ENCODE measurements at regions not wholly inside any gene's neighbourhood (a gene's known extent, or its start where the extent isn't known, plus 50 kb on each side); places are given as distances from the start of the nearest gene placed in this dataset.

- TF ChIP-seq CTCF (IDR thresholded peaks at IDR 0.05 in 2 of 3, conservative IDR thresholded peaks at IDR 0.05 in 1 of 3; ENCODE audit: borderline replicate concordance in 1 of 3, insufficient read depth in 1 of 3, low read depth in 2 of 3, low read length in 2 of 3) = no peak
- TF ChIP-seq FOSL1 (IDR thresholded peaks at IDR 0.05; ENCODE audit: low read depth) = no peak
- no peak for TF ChIP-seq TCF7L2 (IDR thresholded peaks at IDR 0.05; ENCODE audit: borderline replicate concordance, extremely low read depth, insufficient read depth, insufficient read length)
Observed at GRCh38 chr5:67379753-67380152, 183.2 kb upstream of the CD180 start (continued).

GRCh38 chr5:67378256-67378655 lies 181.7 kb upstream of the CD180 start:
- Histone ChIP-seq H3K9me3 (ENCODE audit: control insufficient read depth in 1 of 2, insufficient read depth in 1 of 2, low read depth in 1 of 2, low read length in 2 of 2) (no peaks in the 10 kb centered on the region), H3K4me3 (replicated peaks in 1 of 2; ENCODE audit: low read depth in 1 of 2, low read length in 2 of 2) (no peak overlapping the region), H3K4me2 (ENCODE audit: low read length) (no peak overlapping the region), H2AFZ (ENCODE audit: low read depth, low read length, poor library complexity, severe bottlenecking) (no peak overlapping the region), H3K36me3 (ENCODE audit: control insufficient read depth in 1 of 2, insufficient read depth in 2 of 2, low read length in 2 of 2) (no peaks in the 10 kb centered on the region), H3K27ac (ENCODE audit: low read depth, low read length) (no peak overlapping the region), H3K4me1 (ENCODE audit: control insufficient read depth in 1 of 2, insufficient read depth in 2 of 2, low read length in 2 of 2) (no peaks in the 10 kb centered on the region), H3K27me3 (ENCODE audit: insufficient read depth, low read length) (no peaks in the 10 kb centered on the region), H3K9me2 (ENCODE audit: insufficient read depth) (no peaks in the 10 kb centered on the region), H3K79me2 (ENCODE audit: insufficient read depth, low read length) (no peaks in the 10 kb centered on the region), H3K9ac (ENCODE audit: low read length) (no peak overlapping the region), H4K20me1 (ENCODE audit: insufficient read depth) (no peaks in the 10 kb centered on the region)
- no peak for DNase-seq (ENCODE audit: low read depth, low spot score)
- intact Hi-C loops (cut with micrococcal nuclease) = no loop called here
- BruUV-seq (replicated peaks) = no TSS peak
- RAD21 ChIA-PET (ENCODE audit: low non-redundant PET in 1 of 2, low total read pairs in 2 of 2, uncharacterized antibody in 2 of 2, unreplicated experiment in 2 of 2) = no interaction called here
- ATAC-seq = no peak
- POLR2A ChIA-PET = no interaction called here
- CTCF ChIA-PET = no interaction called here
- TF ChIP-seq ZNF274 (IDR thresholded peaks at IDR 0.05; ENCODE audit: low read depth, low read length) = no peak
- no peak for TF ChIP-seq TCF7L2 (IDR thresholded peaks at IDR 0.05; ENCODE audit: borderline replicate concordance, extremely low read depth, insufficient read depth, insufficient read length)
- no peak for TF ChIP-seq SIN3A (IDR thresholded peaks at IDR 0.05; ENCODE audit: low read depth)
- TF ChIP-seq POLR2AphosphoS5 (IDR thresholded peaks at IDR 0.05; ENCODE audit: low read depth, low read length) = no peak
- no peak for TF ChIP-seq ATF3 (IDR thresholded peaks at IDR 0.05)
- TF ChIP-seq YY1 (IDR thresholded peaks at IDR 0.05; ENCODE audit: extremely low read depth, insufficient replicate concordance, low read depth, low read length) = no peak
- TF ChIP-seq REST (IDR thresholded peaks at IDR 0.05; ENCODE audit: low read depth) = no peak
- no peak for TF ChIP-seq JUND (IDR thresholded peaks at IDR 0.05)
- no peak for TF ChIP-seq CEBPB (IDR thresholded peaks at IDR 0.05; ENCODE audit: low read depth)
- no peak for TF ChIP-seq MAX (IDR thresholded peaks at IDR 0.05)
- TF ChIP-seq ZBTB33 (IDR thresholded peaks at IDR 0.05; ENCODE audit: extremely low read depth, insufficient replicate concordance, low read length) = no peak
- TF ChIP-seq EZH2phosphoT487 (IDR thresholded peaks at IDR 0.05; ENCODE audit: borderline replicate concordance) = no peak
- TF ChIP-seq ELF1 (IDR thresholded peaks at IDR 0.05; ENCODE audit: borderline replicate concordance, low read depth) = no peak
- no peak for TF ChIP-seq SRF (IDR thresholded peaks at IDR 0.05; ENCODE audit: low read depth)
- TF ChIP-seq ZFX (IDR thresholded peaks at IDR 0.05) = no peak
- no peak for TF ChIP-seq EGR1 (IDR thresholded peaks at IDR 0.05; ENCODE audit: low read depth)
